ENCODE measurements at regions not wholly inside any gene's neighbourhood (a gene's known extent, or its start where the extent isn't known, plus 50 kb on each side); places are given as distances from the start of the nearest gene placed in this dataset.

DNA sequence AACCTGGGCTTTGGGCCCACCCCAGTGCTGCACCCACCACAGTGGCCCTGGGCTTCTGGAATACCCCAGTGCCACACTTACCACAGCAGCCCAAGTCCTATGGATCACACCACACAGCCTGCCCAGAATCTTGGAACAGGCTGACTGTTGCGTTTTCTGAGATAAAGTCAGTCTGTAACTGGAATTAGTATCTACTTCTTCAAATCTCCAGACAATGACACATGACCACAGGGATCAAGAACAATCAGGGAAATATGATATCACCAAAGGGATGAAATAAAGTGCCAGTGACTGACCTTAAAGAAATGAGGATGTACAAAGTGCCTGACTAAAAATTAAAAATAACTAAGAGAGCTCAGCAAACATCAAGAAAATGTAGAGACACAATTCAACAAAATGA, 239.7 kb upstream of the PLD5 start:
- TF ChIP-seq EZH2 (IDR thresholded peaks at IDR 0.05; ENCODE audit: low read length, missing control alignments) (no peak), CTCF (conservative IDR thresholded peaks at IDR 0.05 in 1 of 2, IDR thresholded peaks at IDR 0.05 in 1 of 2; ENCODE audit: low read depth in 1 of 2, low read length in 2 of 2) (no peak)
- no peaks in the 10 kb centered on the region for H3K9me3 ChIP-seq (ENCODE audit: control insufficient read depth, insufficient read depth, low read depth, low read length)
- no peak overlapping the region for H2AFZ ChIP-seq (ENCODE audit: low read length)
- H3K9ac ChIP-seq (ENCODE audit: insufficient read depth, low read length), result no peak overlapping the region
- H3K4me1 ChIP-seq (ENCODE audit: control insufficient read depth, extremely low read depth, insufficient read depth, low read length), result no peaks in the 10 kb centered on the region
- no peak overlapping the region for H3K4me3 ChIP-seq (replicated peaks in 1 of 4; ENCODE audit: control extremely low read depth in 1 of 4, insufficient read depth in 1 of 4, low read depth in 3 of 4, low read length in 4 of 4)
- H4K20me1 ChIP-seq (ENCODE audit: control insufficient read depth, extremely low read depth, insufficient read depth, low read length), result no peaks in the 10 kb centered on the region
- peak in 1 of 2 donors; percentile 33 for DNase-seq (ENCODE audit: low read depth in 2 of 2)
- no peak overlapping the region for H3K4me2 ChIP-seq (ENCODE audit: extremely low read depth, insufficient read depth, low read length)
- H3K27me3 ChIP-seq (ENCODE audit: control insufficient read depth, insufficient read depth, low read length), result no peaks in the 10 kb centered on the region
- no peaks in the 10 kb centered on the region for H3K79me2 ChIP-seq (ENCODE audit: control insufficient read depth, insufficient read depth, low read length)
- no peak overlapping the region for H3K27ac ChIP-seq (ENCODE audit: insufficient read depth, low read length)
- H3K36me3 ChIP-seq (ENCODE audit: control insufficient read depth, insufficient read depth, low read length), result no peaks in the 10 kb centered on the region

- no peak for TF ChIP-seq EZH2 (IDR thresholded peaks at IDR 0.05; ENCODE audit: low read length, missing control alignments)
- TF ChIP-seq CTCF (conservative IDR thresholded peaks at IDR 0.05 in 1 of 2, IDR thresholded peaks at IDR 0.05 in 1 of 2; ENCODE audit: low read depth in 1 of 2, low read length in 2 of 2), result no peak
- DNase-seq (ENCODE audit: low read depth in 2 of 2), result no peak
- no peaks in the 10 kb centered on the region for H3K36me3 ChIP-seq (ENCODE audit: control insufficient read depth, insufficient read depth, low read length)
Observed at GRCh38 chr1:242761556-242761955, 237.1 kb upstream of the PLD5 start.

GRCh38 chr1:242754926-242755325, 230.4 kb upstream of the PLD5 start:
- no peaks in the 10 kb centered on the region for H3K9me3 ChIP-seq (ENCODE audit: control insufficient read depth, insufficient read depth, low read depth, low read length)
- H3K79me2 ChIP-seq (ENCODE audit: control insufficient read depth, insufficient read depth, low read length), result no peaks in the 10 kb centered on the region
- no peak overlapping the region for H3K4me3 ChIP-seq (replicated peaks in 1 of 4; ENCODE audit: control extremely low read depth in 1 of 4, insufficient read depth in 1 of 4, low read depth in 3 of 4, low read length in 4 of 4)
- no peak for DNase-seq (ENCODE audit: low read depth in 2 of 2)
- no peak overlapping the region for H3K27ac ChIP-seq (ENCODE audit: insufficient read depth, low read length)
- H3K27me3 ChIP-seq (ENCODE audit: control insufficient read depth, insufficient read depth, low read length), result no peaks in the 10 kb centered on the region
- H3K4me1 ChIP-seq (ENCODE audit: control insufficient read depth, extremely low read depth, insufficient read depth, low read length), result no peaks in the 10 kb centered on the region
- H4K20me1 ChIP-seq (ENCODE audit: control insufficient read depth, extremely low read depth, insufficient read depth, low read length), result no peaks in the 10 kb centered on the region
- H2AFZ ChIP-seq (ENCODE audit: low read length), result no peak overlapping the region
- no peaks in the 10 kb centered on the region for H3K36me3 ChIP-seq (ENCODE audit: control insufficient read depth, insufficient read depth, low read length)
- H3K4me2 ChIP-seq (ENCODE audit: extremely low read depth, insufficient read depth, low read length), result no peak overlapping the region
- no peak overlapping the region for H3K9ac ChIP-seq (ENCODE audit: insufficient read depth, low read length)
- TF ChIP-seq EZH2 (IDR thresholded peaks at IDR 0.05; ENCODE audit: low read length, missing control alignments) (no peak), CTCF (conservative IDR thresholded peaks at IDR 0.05 in 1 of 2, IDR thresholded peaks at IDR 0.05 in 1 of 2; ENCODE audit: low read depth in 1 of 2, low read length in 2 of 2) (no peak)

More at GRCh38 chr1:242761556-242761955, 237.1 kb upstream of the PLD5 start:
- Histone ChIP-seq H3K79me2 (ENCODE audit: control insufficient read depth, insufficient read depth, low read length) (no peaks in the 10 kb centered on the region), H3K4me1 (ENCODE audit: control insufficient read depth, extremely low read depth, insufficient read depth, low read length) (no peaks in the 10 kb centered on the region), H4K20me1 (ENCODE audit: control insufficient read depth, extremely low read depth, insufficient read depth, low read length) (no peaks in the 10 kb centered on the region), H3K4me3 (replicated peaks in 1 of 4; ENCODE audit: control extremely low read depth in 1 of 4, insufficient read depth in 1 of 4, low read depth in 3 of 4, low read length in 4 of 4) (no peak overlapping the region), H3K9ac (ENCODE audit: insufficient read depth, low read length) (no peak overlapping the region), H2AFZ (ENCODE audit: low read length) (no peak overlapping the region), H3K9me3 (ENCODE audit: control insufficient read depth, insufficient read depth, low read depth, low read length) (no peaks in the 10 kb centered on the region), H3K27me3 (ENCODE audit: control insufficient read depth, insufficient read depth, low read length) (no peaks in the 10 kb centered on the region), H3K4me2 (ENCODE audit: extremely low read depth, insufficient read depth, low read length) (no peak overlapping the region), H3K27ac (ENCODE audit: insufficient read depth, low read length) (no peak overlapping the region)
